NCI-H774 (cell line): ENCODE measurements at regions not wholly inside any gene's neighbourhood (a gene's known extent, or its start where the extent isn't known, plus 50 kb on each side); places are given as distances from the start of the nearest gene placed in this dataset.
"Not testable (repeated sequence)": the region's sequence is repeated elsewhere in the genome, so short reads cannot be mapped to it uniquely, and the experiment has no call there.

ENCODE experiments used
- DNase-seq: peaks from one replicate; lab custom pipeline; 2025; lab: John Stamatoyannopoulos, UW

DNA sequence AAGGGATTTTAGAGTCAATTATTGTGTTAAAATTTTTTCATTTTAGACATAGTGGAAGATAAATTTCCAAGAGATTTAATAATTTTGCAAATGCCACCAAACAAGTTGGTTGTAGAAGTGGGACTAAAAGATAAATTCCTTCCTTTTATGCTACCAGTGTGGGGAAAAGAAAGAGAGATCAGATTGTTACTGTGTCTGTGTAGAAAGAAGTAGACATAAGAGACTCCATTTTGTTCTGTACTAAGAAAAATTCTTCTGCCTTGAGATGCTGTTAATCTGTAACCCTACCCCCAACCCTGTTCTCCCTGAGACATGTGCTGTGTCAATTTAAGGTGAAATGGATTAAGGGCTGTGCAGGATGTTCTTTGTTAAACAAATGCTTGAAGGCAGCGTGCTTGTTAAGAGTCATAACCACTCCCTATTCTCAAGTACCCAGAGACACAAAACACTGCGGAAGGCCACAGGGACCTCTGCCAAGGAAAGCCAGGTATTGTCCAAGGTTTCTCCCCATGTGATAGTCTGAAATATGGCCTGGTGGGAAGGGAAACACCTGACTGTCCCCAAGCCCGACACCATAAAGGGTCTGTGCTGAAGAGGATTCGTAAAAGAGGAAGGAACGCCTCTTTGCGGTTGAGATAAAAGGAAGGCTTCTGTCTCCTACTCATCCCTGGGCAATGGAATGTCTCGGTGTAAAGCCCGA is 117.0 kb downstream of the CEP44 start:
- not testable (repeated sequence) for DNase-seq

DNA sequence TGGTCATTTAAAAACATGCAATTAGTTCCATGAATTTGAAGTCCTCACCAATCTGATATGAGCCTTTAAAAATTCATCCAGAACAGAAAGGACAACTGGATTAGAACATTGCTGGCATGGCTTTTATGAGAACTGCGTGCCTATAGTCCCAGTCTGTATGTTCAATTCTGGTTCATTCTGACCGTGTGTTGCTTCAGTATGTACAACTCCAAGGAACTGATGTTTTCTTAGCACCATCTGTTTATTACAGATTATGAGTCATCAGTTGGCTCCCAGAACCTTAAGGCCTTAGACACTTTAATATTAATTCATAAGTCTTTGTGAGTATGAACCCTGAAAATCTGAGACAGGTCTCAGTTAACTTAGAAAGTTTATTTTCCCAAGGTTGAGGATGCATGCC is 115.0 kb downstream of the CEP44 start:
- no peak for DNase-seq

DNA sequence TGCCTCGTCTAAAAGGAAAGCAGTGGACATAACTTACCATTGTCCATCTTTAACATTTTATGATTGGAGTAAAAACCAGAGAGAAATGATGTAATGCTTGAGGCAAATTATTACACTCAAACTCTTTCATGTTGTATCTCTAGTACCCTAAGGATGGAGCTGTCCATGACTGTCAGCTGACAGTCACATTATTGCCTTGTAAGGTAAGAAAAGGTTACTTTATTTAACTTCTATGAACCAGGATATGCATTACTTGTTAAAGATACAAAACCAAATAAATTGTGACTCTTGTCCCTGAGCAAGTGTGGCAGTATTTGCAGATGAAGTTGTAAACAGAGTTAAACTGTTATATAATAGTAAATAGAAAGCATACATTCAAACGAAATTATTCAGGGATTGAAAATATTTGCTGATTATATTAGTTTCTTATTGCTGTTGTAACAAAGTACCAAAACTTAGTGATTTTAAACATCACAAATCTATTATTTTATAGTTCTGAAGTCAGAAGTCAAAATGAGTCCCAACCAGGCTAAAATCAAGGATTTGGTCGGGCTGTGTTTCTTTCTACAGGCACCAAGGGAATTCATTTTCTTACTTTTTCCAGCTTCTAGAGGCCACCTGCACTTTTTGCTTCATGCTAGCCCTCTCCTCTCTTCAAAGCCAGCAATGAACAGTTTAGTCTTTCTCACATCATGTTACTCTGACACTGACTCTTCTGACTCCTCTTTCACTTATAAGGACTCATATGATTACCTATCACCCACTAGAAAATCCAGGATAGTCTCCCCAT is 113.8 kb downstream of the CEP44 start:
- no peak for DNase-seq

DNA sequence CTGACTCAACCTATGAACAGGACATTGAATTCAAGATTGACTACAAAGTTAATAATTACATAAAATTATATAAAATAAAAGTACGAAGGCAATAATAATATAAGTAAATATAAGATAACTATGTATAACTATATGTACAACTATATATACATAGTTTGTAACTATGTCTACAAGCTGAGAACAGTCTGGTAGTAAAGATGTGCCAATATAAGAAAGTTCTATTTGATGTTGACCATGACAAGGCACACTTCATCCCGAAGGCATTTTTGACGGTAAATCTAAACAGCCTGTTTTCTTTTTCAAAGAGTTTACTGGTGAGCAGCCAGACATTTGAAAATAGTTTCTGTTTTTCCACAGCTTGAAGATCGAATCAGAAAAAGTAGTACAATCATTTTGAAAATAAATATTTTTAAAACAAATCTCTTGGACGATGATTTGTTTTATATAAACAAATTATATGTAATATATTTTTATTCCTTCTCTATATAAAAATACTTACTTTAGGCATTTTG is 112.9 kb downstream of the CEP44 start:
- DNase-seq: no peak

DNA sequence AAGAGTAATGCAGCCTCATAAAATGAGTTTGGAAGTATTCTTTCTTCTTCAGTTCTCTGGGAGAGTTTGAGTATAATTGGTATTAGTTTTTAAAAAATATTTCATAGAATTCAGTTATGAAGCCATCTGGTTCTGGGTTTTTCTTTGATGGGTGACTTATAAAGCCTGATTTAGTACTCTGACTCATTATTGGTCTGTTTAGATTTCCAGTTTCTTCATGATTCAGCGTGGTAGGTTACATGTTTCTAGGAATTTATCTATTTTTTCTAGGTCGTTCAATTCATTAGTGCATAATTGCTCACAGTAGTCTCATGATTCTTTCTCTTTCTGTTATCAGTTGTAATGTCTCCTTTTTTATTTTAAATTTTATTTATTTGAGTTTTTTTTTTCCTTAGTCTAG is 111.2 kb downstream of the CEP44 start:
- no peak for DNase-seq

DNA sequence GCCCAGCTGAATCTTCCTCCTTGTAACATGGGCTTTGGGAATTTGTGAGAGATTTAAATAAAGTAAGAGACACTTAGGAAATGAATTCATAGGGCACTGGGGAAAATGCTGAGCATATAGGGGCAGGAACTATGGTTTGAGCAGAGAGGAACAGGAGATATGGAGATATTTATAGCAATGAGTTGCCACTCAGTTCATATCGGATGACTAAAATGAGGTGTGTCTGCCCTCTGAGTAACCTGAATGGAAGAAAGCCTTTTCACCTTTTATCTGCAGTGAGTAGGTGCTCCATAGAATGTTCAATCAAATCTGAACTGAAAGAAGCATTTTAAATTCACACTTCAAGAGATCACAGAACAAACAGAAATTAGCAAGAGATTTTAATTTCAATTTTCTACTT is 105.7 kb downstream of the CEP44 start:
- DNase-seq: no peak

DNA sequence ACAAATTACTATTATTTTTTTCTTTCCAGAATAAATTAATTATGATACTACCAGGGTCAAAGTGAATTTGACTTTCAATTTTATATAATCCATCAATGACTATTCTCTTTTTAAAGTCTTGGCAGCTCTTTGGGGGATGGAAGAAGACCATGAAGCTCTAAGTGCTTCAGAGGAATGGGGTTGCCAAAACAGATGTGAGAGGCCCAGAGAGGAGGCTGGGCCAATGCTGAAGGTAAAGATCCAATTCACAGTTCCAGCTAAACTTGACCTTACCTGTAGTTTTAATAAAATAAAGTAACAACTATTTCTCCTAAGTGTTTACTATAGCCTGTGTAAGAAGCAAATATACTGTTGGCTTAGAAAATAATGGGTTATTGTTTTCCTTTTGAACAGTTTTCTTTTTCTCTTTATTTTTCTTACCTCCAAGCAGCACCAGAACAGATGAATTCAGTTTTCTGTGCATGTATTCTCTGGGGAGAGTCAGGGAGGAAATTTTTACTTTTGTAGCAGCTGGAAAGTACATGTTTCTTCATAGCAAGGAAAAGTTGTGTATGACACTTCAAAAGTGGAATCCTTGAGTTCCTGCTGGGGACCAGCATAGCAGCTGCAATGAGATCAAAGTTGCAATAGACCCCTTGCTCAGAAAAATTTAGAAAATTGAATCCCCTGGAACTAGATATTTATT is 104.9 kb downstream of the CEP44 start:
- DNase-seq: no peak

DNA sequence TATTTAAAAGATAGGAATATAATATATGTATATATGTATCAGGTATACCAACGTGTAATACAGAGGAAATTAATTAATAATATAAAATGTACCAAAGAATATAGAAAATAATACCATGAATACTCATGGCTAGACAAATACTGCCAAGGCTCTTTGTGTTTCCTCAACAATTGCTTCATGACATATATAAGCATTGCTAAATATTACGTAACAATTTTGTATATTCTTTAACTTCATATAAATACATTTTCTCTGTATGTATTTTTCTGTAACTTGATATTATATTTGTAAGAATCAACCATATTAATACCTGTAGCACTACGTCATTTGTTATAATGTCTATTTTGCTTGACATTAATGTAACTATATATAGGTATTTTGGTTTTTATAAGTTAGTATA is 104.0 kb downstream of the CEP44 start:
- DNase-seq: no peak

DNA sequence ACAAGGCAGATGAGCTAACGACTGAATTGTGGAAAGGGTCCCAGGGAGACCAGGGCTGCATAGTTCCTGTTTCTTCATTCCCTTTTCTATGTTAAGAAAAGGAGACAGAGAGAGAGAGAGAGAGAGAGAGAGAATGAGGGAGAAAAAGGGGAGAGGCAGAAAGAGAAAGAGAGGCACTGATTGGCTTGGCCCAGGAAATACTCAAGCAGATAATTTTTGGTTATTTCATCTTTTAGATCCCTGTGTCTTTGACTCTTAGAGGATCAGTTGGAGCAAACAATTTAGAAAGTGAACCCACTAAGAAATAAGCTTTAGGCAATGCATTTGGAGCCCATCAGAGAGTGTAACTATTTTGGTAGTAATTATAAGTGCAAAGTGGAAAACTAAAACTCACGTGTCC is 103.4 kb downstream of the CEP44 start:
- DNase-seq: no peak

DNA sequence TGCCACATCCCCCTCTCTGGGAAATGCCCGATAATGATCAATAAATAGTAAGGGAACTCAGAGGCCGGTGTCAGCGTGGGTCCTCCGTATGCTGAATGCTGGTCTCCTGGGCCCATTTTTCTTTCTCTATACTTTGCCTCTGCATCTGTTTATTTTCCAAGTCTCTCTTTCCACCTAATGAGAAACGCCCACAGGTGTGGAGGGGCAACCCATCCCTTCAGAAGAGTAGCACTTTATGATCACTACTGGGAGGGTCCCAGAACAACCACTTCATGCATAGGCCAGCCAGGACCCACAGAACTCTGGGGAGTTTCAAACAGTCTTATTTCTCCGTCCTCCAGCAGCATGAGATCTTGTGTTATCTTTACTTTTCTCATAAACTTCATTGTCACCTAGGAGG is 100.1 kb downstream of the CEP44 start:
- DNase-seq: no peak

DNA sequence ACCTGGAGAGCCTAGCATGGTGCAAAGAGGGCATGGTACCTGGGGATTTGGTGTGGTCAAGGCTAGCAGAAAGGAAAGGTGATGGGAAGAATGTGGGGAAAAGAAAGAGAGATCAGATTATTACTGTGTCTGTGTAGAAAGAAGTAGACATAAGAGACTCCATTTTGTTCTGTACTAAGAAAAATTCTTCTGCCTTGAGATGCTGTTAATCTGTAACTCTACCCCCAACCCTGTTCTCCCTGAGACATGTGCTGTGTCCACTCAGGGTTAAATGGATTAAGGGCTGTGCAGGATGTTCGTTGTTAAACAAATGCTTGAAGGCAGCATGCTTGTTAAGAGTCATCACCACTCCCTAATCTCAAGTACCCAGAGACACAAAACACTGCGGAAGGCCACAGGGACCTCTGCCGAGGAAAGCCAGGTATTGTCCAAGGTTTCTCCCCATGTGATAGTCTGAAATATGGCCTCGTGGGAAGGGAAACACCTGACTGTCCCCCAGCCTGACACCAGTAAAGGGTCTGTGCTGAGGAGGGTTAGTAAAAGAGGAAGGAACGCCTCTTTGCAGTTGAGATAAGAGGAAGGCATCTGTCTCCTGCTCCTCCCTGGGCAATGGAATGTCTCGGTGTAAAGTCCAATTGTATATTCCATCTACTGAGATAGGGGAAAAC is 99.4 kb downstream of the CEP44 start:
- not testable (repeated sequence) for DNase-seq
